ACC112 (cell line): ENCODE measurements at regions not wholly inside any gene's neighbourhood (a gene's known extent, or its start where the extent isn't known, plus 50 kb on each side); places are given as distances from the start of the nearest gene placed in this dataset.

Experiments
- H2AFZ ChIP-seq: fragments of 200-600 bp; sonication (generic); one replicate; pipeline ENCODE4 v1.6.0; 2017; ENCODE audit warnings: antibody characterized with exemption, low read length; ENCODE audit not compliant: unreplicated experiment
- H3K27ac ChIP-seq: fragments of 200-600 bp; sonication (generic); 2 replicates; pipeline ENCODE4 v1.5.1; 2014; ENCODE audit warnings: low read depth, mild to moderate bottlenecking, antibody characterized with exemption, low read length, moderate library complexity
- H3K27me3 ChIP-seq: fragments of 200-600 bp; sonication (generic); 2 replicates; pipeline ENCODE4 v1.6.1; 2014; ENCODE audit warnings: mild to moderate bottlenecking, antibody characterized with exemption, low read length, moderate library complexity, mixed read lengths; ENCODE audit not compliant: insufficient read depth
- H3K36me3 ChIP-seq: fragments of 200-600 bp; sonication (generic); 2 replicates; pipeline ENCODE4 v1.6.1; 2016; ENCODE audit warnings: mild to moderate bottlenecking, antibody characterized with exemption, low read length, moderate library complexity, mixed read lengths; ENCODE audit not compliant: insufficient read depth
- H3K4me1 ChIP-seq: fragments of 200-600 bp; sonication (generic); one replicate; pipeline ENCODE4 v1.6.1; 2016; ENCODE audit warnings: low read length, mixed read lengths; ENCODE audit not compliant: insufficient read depth, unreplicated experiment, control insufficient read depth
- H3K4me3 ChIP-seq: fragments of 200-600 bp; sonication (generic); 2 replicates; pipeline ENCODE4 v1.5.1; 2014; ENCODE audit warnings: mild to moderate bottlenecking, low read depth, low read length
- H3K79me2 ChIP-seq: fragments of 200-600 bp; sonication (generic); one replicate; pipeline ENCODE4 v1.6.0; 2016; ENCODE audit warnings: low read length; ENCODE audit not compliant: control insufficient read depth, unreplicated experiment, insufficient read depth

DNA sequence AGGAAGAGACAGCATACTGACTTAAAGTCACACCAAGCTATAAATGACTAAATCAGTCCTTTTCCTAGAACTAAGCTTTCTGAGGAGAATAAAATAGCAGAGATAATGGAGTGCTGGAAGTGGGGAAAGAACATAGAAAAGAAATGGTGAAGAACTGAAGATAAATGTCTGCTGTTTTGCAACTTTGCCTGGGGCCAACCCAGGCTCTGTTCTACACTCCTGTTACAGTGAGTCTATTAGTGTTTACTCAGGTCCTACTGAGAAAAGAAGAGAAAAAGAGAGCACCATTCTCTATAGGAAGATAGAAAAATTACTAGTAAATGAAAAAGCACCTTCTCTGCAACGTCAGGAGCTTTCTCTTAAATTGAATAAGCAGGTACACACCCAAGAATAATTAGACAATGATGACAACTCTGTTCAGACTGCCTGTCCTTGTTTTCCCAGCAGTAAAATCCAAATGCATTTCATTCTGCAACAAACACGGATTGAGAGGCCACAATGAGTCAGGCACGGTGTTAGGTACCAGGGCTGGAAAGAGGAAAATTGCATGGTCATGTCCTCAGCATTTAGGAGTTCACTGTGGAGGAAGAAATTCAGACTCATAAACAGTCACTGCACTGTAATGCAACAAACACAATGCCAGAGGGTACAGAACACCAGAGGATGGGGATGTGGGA is 139.4 kb upstream of the CAMK1G start:
- H3K27me3 ChIP-seq, result peaks cover 20% of the 10 kb centered on the region
- H3K79me2 ChIP-seq, result no peaks in the 10 kb centered on the region
- H3K27ac ChIP-seq, result no peak overlapping the region
- H3K4me1 ChIP-seq, result no peaks in the 10 kb centered on the region
- H2AFZ ChIP-seq, result no peak overlapping the region
- no peak overlapping the region for H3K4me3 ChIP-seq
- H3K36me3 ChIP-seq, result no peaks in the 10 kb centered on the region

DNA sequence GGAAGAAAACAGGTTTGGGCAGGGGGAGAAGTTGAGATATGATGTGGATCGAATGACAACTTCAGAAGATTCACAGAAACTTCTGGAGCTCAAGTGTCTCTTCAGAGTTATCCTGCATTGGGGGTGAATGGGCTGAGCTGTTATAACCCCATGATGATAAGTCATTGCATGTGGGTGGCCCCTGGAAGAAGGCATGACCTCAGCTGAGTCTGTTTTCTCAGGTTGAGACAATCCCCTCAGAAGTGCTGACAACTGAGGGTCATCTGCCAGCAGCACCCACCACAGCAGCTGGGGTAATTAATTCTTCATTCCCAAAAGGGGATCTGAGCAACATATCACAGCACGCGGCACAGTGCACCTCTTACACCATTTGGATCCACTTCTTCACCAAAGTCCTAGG is 138.6 kb upstream of the CAMK1G start:
- no peak overlapping the region for H3K27ac ChIP-seq
- H3K27me3 ChIP-seq, result peaks cover 20% of the 10 kb centered on the region
- H3K4me3 ChIP-seq, result no peak overlapping the region
- H3K36me3 ChIP-seq, result no peaks in the 10 kb centered on the region
- no peaks in the 10 kb centered on the region for H3K79me2 ChIP-seq
- no peaks in the 10 kb centered on the region for H3K4me1 ChIP-seq
- H2AFZ ChIP-seq, result no peak overlapping the region

DNA sequence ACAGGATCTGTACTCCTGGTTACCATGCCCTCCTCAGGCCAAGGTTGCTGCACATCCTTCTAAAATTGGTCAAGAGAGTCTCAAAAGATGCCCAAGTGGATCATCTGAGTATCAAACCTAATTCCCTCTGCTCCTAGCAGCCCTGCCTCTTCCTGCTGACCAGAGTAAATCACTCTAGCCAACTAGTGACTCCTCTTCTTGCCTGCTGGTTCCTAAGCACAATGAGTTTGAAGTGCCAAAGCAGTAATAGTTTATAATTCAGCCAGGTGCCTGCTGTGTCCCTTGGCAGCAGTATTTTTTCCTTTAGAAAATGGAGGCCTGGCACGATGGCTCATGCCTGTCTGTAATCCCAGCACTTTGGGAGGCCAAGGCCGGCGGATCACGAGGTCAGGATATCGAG is 137.9 kb upstream of the CAMK1G start:
- Histone ChIP-seq H3K4me3 (no peak overlapping the region), H3K27ac (no peak overlapping the region), H3K4me1 (no peaks in the 10 kb centered on the region), H2AFZ (no peak overlapping the region), H3K27me3 (peaks cover 20% of the 10 kb centered on the region), H3K79me2 (no peaks in the 10 kb centered on the region), H3K36me3 (no peaks in the 10 kb centered on the region)

DNA sequence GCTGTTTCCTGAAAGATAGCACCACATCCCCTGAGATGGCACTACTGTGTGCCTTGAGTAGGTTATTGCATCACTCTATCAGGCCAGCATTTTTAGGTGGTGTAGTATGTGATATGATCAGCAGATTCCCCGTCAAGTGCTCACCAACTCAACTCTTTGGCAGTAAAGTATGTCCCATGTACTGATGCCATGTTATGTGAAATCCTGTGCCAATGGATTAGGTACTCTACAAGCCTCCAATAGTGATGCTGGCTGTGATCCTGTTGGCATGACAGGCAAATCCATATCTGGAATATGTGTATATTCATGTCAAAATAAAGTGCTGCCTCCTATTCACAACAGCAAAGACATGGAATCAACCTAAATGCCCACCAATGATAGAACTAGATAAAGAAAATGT is 137.2 kb upstream of the CAMK1G start:
- no peaks in the 10 kb centered on the region for H3K79me2 ChIP-seq
- no peaks in the 10 kb centered on the region for H3K36me3 ChIP-seq
- no peaks in the 10 kb centered on the region for H3K4me1 ChIP-seq
- peaks cover 13% of the 10 kb centered on the region; the same call in 1 of the 2 replicates for H3K27me3 ChIP-seq
- no peak overlapping the region for H3K4me3 ChIP-seq
- no peak overlapping the region for H3K27ac ChIP-seq
- no peak overlapping the region for H2AFZ ChIP-seq

DNA sequence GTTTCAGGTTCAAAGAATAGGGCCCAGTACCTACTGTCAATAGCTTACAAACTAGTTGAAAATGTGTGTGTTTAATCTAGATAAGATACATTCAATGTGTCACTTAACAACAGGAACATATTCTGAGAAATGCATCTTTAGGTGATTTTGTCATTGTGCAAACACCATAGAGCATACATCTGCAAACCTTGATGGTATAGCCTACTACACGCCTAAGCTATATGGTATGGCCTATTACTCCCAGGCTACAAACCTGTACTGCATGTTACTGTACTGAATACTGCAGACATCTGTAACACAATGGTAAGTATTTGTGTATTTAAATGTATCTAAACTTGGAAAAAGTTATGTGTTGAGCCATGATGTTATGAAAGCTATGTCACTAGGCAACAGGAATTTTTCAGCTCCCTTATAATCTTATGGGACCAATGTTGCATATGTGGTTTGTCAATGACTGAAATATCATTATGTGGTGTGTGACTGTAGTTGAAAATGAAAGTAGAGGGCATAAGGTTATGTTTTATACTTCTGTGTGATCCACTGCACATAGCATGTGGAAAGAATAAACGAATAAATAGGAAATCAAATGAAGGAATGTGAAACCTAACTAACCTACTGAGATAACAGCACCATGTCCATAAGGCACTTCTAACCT is 129.0 kb upstream of the CAMK1G start:
- Histone ChIP-seq H2AFZ (no peak overlapping the region), H3K4me3 (no peak overlapping the region), H3K4me1 (no peaks in the 10 kb centered on the region), H3K79me2 (no peaks in the 10 kb centered on the region), H3K27ac (no peak overlapping the region), H3K27me3 (peaks cover 23% of the 10 kb centered on the region), H3K36me3 (no peaks in the 10 kb centered on the region)

DNA sequence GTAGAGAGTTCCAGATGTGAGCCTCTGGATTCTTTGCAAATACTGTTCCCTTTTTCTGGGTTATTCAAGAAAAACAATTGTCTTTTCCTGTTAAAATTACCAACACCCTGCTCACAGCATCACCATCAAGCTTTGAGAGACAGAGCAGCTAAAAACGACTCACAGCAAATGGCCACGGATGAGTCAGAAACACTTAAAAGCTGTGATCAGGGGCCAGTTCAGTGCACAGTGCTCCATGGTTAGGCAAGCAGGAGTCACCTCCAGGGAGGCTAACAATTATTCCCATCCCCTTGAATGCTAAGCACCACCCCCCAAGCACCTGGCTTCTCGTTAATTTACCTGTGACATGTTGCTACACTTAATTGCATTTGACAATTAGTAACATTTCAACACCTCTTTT is 128.4 kb upstream of the CAMK1G start:
- H3K4me3 ChIP-seq, result no peak overlapping the region
- no peaks in the 10 kb centered on the region for H3K79me2 ChIP-seq
- peaks cover 29% of the 10 kb centered on the region for H3K27me3 ChIP-seq
- H3K4me1 ChIP-seq, result no peaks in the 10 kb centered on the region
- H2AFZ ChIP-seq, result no peak overlapping the region
- no peak overlapping the region for H3K27ac ChIP-seq
- H3K36me3 ChIP-seq, result no peaks in the 10 kb centered on the region

DNA sequence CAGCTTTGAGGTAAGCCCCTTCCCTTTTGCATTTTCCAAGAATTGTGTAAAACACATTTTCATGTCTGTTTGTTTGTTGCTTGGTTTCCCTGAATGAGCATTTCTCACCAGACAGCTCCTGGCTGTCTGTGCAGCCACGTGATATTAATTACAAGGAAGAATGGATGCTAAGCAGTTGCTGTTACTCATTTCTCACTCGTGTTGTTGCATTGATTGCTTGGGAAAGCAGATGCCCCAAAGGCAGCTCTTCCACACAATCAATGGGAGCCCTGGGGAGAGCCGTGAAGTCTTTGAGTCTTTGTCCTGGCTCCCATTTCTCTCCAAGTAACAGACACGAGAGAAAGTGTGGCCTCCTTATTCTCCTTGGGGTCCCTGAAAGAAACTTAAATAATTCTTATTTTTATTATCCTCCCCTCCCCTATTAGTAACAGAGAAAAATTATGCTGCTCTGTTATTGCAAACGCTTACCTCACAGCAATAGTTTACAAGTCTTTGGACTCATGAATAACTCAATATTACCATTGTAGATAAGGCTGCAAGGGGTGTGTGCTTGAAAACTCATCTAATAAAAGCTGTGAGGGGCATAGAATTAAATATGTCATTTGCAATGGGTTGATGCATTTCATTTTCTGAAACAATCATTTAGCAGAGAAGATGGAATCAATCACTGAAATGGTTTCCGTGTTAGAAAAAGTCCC is 127.7 kb upstream of the CAMK1G start:
- no peaks in the 10 kb centered on the region for H3K4me1 ChIP-seq
- no peak overlapping the region for H3K4me3 ChIP-seq
- no peak overlapping the region for H3K27ac ChIP-seq

DNA sequence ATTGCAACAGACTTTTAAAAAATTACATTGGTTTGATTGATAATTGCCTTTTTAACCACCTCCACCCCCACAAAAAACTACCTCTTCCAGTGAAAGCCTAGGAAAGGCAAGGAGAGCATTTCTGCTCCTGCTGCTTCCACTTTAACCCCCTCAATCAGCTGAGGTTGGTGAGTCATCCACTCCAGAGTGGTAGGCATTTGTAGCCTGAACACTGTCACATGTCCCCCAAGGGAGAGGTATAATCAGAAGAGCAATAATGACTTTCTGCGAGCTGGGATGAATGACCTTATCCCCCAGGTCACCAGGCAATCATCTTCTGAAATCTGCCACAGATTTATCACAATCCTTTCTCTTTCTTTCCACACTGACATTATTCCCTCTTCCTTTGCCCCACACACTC is 126.6 kb upstream of the CAMK1G start:
- no peaks in the 10 kb centered on the region for H3K4me1 ChIP-seq
- H3K27me3 ChIP-seq, result peaks cover 47% of the 10 kb centered on the region
- H3K27ac ChIP-seq, result no peak overlapping the region
- H2AFZ ChIP-seq, result no peak overlapping the region
- H3K79me2 ChIP-seq, result no peaks in the 10 kb centered on the region
- H3K36me3 ChIP-seq, result no peaks in the 10 kb centered on the region
- H3K4me3 ChIP-seq, result no peak overlapping the region

More for the DNA sequence above, 127.7 kb upstream of the CAMK1G start:
- Histone ChIP-seq H2AFZ (no peak overlapping the region), H3K27me3 (peaks cover 36% of the 10 kb centered on the region), H3K36me3 (no peaks in the 10 kb centered on the region), H3K79me2 (no peaks in the 10 kb centered on the region)

DNA sequence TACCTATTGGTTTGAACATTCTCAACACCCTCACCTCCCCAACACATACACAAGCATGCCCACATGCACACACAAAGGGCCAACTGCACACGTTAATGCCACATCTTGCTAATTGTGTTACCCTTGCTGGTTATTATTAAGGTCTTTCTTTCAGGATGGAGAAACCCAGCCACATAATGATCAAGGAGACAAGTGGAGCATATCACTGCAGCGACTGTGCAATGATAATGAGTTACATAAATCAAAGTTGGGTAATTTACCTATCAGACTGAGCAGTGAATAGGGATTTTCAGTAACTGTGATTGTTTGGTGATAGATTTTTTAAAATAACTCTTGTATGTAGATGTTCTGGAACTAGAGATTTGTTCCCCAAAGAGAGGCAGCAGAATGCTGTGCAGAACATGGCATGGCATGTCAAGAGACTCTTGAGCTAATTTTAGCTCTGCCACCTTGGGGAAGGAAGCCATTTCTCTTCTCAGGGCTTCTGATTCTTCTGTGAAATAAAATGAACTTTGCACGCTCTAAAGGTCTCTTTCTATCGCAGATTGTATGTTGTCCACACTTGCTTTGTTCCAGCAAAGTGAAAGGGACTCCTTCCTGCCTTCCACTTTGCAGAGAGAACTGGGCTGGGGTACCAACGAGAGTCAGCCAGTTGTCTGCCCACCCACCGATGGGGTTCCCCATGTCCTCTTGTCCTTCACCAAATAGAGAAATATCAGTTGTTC is 126.0 kb upstream of the CAMK1G start:
- H3K79me2 ChIP-seq, result no peaks in the 10 kb centered on the region
- no peaks in the 10 kb centered on the region for H3K36me3 ChIP-seq
- no peaks in the 10 kb centered on the region for H3K4me1 ChIP-seq
- no peak overlapping the region for H3K4me3 ChIP-seq
- H3K27me3 ChIP-seq, result peaks cover 54% of the 10 kb centered on the region
- no peak overlapping the region for H3K27ac ChIP-seq
- H2AFZ ChIP-seq, result no peak overlapping the region

DNA sequence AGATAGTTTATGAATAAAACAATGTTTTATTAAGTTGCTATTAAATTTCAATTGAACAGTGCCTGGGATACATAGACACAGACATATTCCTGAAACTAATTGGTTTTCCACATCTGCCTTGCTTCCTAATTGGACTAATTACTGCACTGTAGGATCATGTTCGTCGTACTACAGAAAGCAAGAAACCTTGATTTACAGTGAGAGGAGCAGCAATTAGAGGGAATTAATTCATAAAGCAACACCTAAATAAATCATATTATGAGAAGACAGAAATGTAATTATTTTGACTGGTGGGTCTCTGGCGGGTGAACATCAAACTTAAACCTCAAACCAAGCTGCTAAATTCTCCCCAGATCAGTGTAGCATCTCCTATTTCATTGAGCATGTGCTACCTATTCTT is 124.6 kb upstream of the CAMK1G start:
- no peak overlapping the region for H3K27ac ChIP-seq
- no peak overlapping the region for H3K4me3 ChIP-seq
- no peak overlapping the region for H2AFZ ChIP-seq
- H3K4me1 ChIP-seq, result no peaks in the 10 kb centered on the region
- no peaks in the 10 kb centered on the region for H3K36me3 ChIP-seq
- H3K79me2 ChIP-seq, result no peaks in the 10 kb centered on the region
- peaks cover 55% of the 10 kb centered on the region for H3K27me3 ChIP-seq
